Fibroblast of skin of left quadriceps (primary cell): ENCODE measurements at regions not wholly inside any gene's neighbourhood (a gene's known extent, or its start where the extent isn't known, plus 50 kb on each side); places are given as distances from the start of the nearest gene placed in this dataset.
"Not testable (repeated sequence)": the region's sequence is repeated elsewhere in the genome, so short reads cannot be mapped to it uniquely, and the experiment has no call there.

Source experiments
- DNase-seq, 2 experiments: peaks; one replicate each; pipeline ENCODE4 v3.0.0-alpha.2; 2013; ENCODE audit warnings: low read depth in 2 of 2

DNA sequence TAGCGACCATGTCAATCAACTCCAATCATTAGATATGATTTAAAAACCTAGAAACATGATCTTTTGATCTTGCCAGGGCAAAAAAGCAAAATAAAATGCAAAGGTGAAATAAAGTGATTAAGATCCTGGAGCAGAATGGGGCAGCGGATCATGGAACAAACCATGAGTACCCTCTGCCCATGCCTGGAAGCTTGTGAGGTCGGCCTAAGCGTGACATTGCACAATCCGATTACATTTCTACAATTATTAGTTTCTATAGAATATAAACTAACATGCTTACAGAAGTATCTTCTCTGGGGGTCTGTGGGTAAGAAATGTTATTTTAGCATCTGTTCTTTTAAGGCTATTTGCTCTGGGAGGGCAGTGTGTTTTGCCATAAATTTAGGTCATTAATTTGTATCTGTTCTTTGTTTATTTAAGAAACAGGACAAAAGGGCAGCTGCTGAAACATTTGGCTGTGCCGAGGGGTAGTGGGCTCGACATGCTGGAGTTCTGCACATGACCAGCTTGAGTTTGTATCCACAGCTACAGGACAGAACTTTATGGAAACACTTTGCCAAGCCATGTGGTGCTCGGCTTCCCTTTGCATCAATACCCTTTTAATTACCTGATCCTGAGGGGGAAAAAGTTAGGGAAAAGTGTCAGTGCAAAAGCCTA is 55.9 kb downstream of the ZBTB18 start:
- DNase-seq, result no peak

DNA sequence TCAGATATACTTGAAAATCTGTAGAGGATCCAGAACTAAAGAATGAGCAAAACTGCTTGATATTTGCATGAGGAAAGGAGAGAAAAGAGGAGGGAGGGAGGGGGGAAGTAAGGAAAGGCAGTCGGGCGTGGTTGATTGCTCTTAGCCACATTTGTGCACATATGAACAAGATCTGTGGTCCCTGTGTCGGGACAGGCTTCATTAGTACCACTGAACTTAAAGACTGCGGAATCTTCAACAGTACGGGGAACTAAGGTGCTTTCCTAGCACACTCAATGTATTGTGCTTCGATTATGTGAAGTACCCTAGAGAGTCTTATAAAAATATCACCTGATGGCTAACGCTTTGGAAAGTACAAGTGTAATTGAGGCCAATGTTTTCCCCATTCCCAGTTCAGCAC is 59.9 kb downstream of the ZBTB18 start:
- no peak for DNase-seq

DNA sequence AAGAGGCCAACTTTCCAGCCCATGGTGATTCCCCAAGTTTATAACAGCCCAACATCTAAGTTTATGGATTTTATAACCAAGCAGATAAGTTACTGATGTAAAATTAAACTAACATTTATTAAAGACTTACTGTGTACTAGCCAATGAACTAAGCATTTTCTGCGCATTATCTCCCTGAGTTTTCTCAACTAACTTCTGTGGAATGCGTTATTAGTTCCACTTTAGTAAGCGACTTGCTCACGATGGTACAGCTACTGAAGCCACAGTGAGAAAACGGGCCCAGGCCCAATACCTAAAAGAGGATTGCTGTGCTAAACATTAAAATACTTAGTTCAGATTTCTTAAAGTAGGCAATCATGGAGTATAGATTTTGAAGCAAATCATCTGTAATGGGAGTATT is 61.0 kb downstream of the ZBTB18 start:
- no peak for DNase-seq

DNA sequence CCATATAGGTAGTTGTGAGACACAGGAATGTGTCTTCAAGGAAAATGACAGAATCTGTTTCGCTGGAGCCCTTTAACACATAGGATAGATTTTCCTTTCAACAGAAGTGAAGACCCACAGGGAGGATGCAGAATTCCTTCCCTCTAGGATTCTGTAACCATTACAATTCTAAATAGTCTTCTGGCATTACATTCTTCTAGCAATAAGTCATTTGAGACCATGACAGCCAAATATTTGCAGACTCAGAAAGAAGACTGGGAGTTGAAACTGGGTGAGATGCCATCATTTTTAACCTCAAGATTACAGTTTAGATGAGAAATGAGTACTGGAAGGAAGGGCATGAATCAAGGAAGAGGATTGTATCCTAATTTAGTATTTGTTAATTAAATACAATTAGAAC is 61.6 kb downstream of the ZBTB18 start:
- DNase-seq, result peak; percentile 85

DNA sequence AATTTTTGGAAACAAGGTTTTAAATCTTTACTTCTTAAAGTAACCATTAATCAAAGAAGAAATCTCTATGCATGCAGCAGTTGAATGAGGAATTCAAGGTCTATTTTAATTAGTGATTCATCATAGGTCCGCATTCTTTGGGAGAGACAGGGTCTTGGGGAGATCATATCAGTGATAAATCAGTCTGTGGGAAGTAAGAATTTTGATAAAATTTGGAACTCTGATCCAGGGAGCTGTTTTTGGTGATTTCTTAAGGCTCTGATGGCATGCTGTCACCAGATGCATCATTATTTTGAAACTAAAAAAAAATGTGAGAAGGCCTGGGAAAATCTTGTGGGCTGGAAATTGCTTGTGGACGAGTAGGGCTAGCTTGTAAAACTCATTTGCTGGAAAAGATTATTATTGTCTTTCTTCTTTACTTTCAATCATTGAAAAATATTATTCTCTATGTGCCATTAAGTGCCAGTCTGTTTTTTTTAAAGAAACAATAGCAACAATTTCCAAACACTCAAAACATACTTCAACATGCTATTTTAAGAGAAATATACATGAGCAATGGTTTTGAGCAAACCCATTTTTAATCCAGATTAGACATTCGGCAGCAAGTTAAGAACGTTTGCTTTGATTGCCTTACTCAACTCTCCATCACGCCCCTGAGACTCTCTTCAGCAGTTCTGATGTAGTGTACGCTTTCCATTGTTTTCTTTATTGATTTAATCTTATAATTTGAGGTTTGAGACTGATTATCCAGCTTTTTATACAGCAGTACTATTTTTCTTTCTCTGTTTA is 62.6 kb downstream of the ZBTB18 start:
- DNase-seq, result peak; percentile 90

DNA sequence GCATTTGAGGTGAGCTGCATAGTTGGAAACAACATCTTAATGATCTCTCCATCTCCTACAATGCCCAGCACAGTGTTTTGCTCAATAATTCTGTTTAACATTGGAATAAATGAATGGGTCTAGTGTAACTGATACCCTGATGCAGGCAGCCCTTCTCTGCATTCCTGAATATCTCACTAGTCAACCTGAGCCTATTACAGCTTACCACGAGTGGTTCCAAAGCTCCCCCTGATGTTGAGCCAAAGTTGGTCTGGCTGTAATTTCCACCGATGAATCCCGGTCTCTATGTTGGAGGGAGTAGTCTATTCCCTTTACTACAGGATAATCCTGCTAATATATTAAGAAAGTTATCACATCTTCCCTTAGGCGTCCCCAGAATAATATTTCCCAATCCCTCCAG is 63.8 kb downstream of the ZBTB18 start:
- DNase-seq, result no peak

DNA sequence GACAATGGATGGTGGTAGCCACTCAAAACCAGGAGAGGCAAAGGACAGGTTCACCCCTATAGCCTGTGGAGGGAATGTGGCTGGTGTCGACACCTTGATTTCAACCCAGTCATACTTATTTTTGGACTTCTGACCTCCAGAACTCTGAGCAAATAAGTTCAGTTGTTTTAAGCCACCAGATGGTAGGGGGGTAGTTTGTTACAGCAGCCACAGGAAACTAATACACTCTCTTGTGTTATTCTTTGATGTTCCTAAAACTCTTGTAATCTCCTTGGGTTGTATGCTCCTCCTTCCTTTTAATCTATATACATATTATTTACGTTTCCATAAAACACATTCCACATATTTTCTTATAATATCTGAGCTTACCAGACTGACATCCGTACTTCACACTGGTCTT is 65.9 kb downstream of the ZBTB18 start:
- no peak for DNase-seq

DNA sequence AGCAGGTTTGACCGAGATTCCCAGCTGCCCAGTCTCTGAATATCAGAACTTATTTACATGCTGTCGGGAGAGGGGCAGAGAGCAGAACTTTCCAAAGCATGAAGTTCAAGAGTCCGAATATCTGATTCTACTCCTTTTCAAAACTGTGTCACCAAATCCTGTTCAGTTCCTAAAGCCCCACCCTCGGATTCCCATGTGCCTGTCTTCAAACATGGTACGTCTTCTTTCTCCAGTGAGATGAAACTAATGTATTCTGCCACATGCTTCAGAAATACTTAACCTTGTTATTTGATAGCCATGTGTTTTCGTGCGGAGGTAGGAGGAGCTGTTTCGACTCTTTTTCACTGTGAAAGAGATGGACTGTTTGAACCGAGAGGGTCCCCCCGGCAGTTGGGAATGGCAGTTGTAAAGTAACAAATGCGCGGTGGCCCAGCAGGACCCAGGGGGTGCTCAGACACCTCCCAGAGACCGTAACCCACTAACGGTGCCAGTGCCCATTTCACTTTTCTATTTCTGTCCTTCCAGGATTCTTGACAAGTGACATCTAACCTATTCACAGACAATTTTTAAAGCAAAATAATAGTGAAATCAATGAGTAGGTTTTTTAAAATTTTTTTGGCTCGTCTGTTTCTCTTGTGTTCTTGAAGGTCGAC is 67.2 kb downstream of the ZBTB18 start:
- no peak for DNase-seq

DNA sequence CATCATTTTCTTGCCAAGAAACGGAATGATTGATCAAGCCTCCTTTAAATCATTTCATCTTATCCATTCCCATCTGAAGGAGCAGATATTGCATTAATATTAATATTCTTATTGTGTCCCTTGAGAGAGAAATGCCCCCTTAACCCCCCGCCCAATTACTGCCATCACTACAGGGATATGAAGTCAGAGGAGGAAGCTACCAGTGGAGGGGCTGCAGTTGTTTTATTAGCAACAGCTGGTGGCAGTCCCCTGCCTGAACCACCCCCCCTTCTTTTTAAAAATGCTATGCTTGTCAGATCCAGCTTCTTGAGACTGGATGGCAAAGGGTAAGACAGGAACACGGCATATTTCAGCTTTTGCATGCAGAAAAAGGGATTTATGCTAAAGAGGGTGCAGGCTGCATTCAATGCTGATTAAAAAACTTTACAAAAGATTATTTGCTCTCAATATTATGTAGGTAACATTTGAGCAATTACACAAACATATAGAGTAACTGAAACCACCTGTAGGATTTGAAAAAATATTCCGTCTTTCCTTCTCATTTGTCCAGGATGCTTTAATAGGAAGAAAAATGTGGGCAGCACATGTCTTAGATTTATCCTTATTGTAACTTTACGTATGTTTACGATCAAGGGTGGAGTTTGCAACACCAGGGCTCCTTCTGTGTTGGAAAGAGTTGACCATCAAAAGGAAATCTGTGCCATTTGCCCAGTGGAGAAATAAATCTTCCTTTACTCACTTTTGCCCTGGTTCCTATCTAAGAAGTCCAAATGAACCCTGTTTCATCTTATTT is 77.7 kb downstream of the ZBTB18 start:
- no peak for DNase-seq

DNA sequence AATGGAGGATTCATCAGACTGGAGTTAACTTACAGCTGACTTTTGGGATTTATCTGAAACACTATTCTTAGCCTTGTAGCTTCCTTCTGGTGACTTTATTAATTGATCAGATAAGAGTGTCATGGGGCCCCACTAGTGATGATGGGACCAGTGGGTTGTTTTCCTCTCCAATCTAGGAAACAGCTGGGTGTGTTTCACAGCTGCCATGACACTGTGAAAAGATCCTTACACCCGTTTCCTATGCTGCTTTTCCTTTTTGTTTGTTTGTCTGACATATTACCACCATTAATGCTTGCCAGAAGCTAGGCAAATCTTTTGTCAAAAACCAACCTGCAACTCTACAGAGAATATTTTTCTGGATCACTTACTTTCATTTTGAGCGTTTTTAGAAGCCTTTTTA is 86.2 kb downstream of the ZBTB18 start:
- no peak for DNase-seq

DNA sequence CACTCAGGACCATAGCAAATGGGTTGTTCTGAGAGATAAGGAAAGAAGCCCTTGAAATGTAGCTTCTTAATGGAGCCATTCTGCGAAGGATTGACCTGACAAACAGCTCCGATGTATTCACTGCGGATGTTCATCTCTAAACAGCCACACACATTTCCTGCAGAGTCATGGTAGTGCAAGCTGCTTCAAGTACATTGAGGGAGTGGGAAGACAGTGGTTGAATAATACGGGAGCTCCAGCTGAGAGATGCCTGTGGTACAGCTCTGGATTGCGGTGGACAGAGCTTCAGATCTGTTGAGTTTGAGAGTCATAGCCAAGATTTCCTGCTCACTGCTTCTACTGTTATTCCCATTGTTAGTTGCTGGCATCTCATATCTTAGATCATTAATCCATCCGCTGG is 86.6 kb downstream of the ZBTB18 start:
- no peak for DNase-seq

DNA sequence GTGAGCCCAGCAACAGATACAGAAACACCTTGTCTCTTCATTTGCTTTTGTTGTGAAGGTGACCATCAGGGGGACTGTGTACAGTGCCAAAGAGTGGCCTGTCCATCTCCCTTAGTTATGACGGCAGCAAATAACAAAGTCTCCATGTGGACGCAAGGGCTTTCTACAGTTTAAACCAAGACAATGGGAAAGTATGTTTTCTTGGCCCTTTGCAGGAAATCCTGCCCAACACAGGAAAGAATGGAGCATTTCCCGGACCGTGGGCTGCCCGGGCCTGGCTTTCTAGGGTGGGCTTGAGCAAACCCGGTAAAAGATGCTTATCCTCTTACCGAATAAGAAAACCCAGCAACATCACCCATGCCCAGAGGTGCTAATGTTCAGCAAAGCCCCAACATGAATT is 87.3 kb downstream of the ZBTB18 start:
- no peak for DNase-seq

DNA sequence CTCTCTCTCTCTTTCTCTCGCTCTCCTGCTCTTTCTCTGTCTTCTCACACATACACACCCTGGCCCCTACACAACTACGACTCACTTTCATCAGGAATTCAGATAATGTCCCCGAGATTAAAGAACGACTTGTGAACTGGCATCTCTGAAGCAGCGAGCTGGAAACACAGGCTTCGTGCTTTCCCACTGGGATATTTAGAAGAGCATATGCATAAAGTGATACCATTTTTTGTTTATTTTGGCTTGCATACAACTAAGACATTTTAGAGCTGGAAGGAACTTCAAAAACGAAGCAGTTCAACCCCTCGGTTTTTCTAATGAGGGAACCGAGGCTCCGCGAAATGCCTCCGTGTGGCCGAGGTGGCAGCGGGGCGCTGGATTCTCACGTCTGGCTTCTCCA is 88.6 kb downstream of the ZBTB18 start:
- no peak for DNase-seq

DNA sequence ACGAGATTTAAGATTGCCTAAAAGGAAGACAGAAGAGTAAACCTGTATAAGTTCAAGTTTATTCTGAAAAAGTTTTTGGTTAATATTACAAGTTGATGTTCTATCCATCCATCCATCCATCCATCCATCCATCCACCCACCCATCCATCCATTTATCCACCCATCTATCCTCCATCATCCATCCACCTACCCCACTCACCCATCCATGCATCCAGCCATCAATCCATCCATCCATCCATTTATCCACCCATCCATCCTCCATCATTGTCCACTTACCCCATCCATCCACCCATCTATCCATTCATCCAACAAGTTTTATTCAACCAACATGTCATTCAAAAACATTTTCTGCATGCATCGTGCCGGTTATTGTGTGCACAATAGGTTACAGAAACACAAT is 89.3 kb downstream of the ZBTB18 start:
- no peak for DNase-seq

DNA sequence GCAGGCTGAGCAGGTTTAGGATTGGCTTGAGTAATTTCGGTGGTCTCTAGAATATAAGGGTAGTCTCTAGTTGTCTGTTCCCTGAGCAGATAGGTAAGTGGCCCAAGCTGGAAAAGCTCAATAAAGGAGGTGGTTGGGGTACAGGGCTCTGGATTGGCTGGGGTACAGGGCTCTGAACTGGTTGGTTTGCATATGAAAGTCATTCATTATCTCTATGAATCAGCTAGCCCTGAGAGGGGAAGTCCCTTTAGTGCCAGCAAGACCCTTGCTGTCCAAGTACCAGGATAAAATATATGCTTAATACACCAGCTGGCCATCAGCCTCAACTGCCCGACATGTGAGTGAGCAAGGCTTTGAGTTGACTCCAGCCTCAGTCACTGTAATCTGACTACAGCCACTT is 93.0 kb downstream of the ZBTB18 start:
- DNase-seq, result no peak

DNA sequence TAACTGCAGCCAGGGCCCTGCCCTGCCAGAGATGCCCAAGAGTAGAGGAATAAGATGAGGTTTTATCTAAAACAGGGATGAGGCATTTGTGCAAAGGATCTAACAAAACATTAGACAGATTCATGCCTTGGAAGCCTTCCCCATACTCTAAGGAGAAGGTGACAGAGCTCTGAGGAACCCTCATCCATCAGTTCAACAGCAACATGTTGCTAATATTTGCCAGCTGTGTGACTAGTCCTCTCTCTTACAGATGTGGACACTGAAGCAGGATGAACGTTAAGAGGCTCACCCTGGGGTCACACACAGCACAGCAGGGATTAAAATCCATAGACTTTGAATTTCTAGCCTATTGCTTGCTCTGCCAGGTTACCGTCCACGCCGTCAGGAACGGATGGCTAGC is 99.0 kb downstream of the ZBTB18 start:
- no peak for DNase-seq

DNA sequence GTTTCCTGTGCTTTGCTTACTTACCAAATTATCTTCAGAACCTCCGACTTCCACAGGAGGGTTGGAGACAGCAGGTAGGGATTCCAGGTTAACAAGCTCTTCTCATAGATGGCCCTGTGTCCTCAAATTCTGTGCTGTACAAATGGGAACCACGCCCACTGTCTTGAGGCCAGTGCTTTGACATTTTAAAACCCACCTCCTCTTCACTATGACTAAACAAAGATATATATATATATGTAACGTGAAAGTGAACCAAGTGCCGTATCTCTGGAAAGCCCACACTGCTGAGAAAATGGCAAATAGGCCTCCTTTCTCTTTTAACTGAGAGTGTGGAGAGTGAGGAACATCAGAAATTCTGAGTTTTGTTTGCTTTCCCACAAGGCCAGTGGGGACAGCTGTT is 99.6 kb downstream of the ZBTB18 start:
- no peak for DNase-seq

DNA sequence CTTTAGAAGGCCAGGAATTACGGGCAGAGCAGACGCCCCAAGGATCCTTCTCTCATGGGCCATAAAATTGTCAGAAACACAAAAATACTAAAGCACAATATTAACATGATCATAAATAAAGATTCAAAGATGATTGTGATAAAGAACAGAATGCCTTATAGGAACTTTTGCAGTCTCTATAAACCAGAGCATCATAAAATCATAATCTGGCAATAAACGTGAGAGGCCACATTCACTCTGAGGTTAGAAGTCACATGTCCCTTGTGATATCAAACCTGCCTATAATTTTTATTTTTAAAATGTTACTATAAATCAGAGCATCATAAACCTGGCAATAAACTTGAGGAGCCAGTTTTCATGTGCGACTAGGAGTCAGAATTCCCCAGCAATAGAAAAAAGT is 100.5 kb downstream of the ZBTB18 start:
- no peak for DNase-seq

DNA sequence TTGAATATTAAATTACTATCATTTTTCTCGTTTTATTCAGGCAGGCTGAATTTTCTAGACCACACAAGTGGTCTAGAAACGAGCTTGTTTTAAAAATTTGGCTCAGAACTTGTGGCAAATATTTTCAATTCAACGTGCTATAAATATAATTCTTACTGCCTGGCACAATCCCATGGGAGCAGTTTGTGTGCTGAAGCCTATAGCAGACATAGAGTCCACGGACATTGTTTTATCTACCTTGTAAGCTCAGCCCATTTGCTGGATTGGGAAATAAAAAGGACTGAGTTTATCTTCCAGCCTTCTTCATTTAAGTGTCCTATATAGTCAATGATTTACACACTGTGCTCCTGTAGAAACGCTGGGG is 103.4 kb downstream of the ZBTB18 start:
- DNase-seq, result peak in 1 of 2 experiments; percentile 36

DNA sequence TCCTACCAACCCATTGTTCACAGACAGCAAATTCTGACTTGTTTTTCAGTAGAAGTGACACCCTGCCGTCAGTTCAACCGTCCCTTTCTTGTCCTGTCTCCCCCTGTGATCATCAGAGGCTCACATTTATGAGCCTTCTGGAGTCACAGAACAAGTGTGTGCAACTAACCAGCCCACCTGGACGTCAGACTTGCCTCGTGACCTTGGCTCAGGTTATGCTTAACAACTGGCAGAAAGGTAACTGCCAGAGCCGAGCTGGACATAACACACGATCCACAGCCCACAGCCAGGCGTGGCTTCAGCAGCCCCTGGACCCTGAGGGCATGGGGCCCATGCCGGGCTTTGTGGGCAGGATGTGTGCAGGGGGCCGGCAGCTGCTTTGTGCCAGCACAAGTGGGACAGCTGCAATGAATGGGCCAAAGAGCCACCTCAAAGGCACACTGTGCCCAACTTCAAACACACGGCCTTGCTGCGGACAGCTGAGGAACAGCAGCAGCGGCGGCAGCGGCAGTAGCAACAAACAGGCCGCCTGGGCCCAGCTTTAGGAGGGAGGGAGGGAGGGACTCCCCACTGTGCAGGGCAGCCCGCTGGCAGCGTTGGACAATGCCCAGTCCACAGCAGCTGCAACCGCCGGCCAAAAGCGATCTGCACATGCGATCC is 103.9 kb downstream of the ZBTB18 start:
- no peak for DNase-seq

DNA sequence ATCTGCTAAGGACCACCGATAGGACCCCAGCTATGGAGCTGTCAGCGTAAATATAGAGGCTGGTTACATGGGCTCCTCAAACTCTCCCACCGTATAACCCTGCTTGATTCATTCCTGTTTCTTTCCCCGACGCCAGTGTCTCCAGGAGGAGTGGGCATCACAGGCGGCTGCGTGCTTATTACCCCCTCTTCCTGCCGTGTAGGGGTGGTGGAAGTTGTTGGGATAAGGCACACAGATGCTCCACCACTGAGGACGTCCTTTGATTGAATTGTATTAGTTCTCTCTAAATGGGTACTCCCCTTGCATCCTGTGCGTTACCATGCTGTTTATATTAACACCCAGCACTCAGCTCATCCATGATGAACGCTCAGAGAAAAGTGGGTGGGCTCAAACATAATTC is 104.6 kb downstream of the ZBTB18 start:
- no peak for DNase-seq

DNA sequence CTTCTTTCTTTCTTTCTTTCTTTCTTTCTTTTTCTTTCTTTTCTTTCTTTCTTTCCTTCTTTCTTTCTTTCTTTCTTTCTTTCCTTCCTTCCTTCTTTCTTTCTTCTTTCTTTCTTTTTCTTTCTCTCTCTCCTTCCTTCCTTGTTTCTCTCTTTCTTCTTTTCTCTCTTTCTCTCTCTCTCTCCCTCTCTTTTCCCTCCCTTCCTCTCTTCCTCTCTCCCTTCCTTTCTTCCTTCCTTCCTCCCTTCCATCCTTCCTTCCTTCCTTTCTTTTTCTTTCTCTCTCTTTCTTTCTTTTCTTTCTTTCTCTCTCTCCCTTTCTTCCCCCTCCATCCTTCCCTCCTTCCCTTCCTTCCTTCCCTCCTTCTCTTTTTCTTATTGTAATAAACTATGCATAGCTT is 105.5 kb downstream of the ZBTB18 start:
- DNase-seq, result not testable (repeated sequence)
